ENCODE measurements at regions not wholly inside any gene's neighbourhood (a gene's known extent, or its start where the extent isn't known, plus 50 kb on each side); places are given as distances from the start of the nearest gene placed in this dataset.

GRCh38 chr15:62770752-62771151 is 271.8 kb upstream of the TPM1 start:
- DNase-seq (ENCODE audit: low read depth in 2 of 2) = no peak

DNA sequence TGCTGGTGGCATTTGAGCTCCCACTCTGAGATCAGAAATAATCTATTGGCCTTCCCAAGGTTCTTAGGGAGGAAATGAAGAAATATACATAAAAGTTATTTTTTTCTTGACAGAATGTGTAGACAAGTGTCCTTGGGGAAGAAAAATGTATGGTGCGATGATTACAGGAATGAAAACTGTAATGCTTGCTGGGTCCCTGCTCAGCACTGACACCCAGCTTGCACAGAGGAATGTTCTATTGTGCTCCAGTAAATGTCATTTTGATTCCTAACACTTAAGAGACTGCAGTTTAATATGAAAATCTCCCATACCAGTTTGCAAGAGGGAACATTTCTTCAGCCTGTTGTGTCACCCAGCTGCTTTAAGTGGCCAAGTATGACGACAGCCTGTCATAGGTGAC is 271.3 kb upstream of the TPM1 start:
- DNase-seq (ENCODE audit: low read depth in 2 of 2) = no peak

GRCh38 chr15:62773369-62774165 is 269.0 kb upstream of the TPM1 start:
- DNase-seq (ENCODE audit: low read depth in 2 of 2) = no peak

DNA sequence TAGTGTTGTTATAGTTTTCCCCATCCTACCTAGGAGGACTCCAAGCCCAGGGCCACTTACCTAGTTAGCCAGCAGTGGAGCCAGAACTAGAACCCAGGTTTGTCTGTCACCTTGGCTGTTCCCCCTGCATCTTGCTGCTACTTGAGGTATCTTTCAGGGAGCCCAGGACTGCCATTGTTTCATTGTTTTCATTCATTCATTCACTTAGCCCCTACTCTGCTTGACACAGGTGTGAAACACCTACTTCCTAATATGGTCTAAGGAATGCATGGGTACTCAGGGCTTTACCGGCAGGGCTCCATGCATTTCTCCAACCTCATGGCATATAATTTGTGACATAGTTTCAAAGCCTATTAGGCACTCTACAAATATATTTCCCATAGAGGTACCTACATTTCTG is 266.6 kb upstream of the TPM1 start:
- DNase-seq (ENCODE audit: low read depth in 2 of 2) = no peak

GRCh38 chr15:62777671-62778070 is 264.9 kb upstream of the TPM1 start:
- no peak for DNase-seq (ENCODE audit: low read depth in 2 of 2)

DNA sequence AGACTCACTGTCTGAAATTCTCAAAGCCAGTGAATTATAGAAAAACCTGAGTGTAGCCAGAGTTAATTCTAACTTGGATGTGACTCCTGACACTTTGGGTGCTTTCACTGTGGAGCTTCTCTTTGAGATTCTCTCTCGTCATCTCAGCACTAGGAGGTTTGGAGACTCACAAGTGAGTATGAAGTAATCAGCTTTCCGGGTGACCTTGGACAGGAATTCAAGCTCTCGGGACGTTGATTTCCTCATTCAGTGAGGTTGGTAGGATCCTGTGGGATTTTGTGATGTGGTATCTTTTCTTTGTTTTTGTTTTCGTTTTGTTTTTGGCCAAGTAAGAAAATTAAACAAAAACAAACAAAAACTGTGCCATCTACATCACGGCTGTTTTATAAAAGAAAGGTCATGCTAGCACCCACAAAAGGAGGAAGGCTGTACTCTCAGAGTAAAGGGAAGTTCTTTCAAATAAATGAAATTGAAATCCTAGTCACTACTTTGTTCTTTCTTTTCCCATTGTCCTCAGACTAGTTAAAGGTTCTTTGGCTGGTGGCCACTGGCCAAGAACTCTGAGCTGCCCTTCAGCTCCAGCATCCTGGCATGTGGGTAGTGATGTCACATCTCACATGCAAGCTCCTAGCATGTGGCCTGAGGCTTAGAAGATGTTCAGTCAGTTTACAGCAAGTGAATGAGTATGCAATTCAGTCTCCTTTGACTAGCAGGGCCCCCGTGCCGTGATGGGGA is 263.3 kb upstream of the TPM1 start:
- no peak for DNase-seq (ENCODE audit: low read depth in 2 of 2)

DNA sequence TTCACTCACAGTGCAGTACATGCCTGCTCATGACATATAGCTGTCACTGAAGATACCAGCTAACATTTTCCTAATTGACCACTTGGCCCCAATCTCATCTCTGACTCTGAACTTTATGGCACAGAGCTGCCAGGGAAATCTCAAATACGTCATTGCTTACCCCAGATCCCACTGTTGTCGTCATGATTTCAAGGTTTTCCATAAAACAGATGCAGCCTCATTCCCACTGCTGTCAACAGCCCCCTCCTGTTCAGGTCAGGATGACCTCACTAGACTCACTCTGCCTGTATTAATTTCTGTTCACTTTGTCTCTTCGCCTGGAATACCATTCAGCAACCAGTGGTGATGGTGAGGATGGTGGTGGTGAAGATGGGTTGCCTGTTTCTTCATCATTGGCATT is 262.6 kb upstream of the TPM1 start:
- no peak for DNase-seq (ENCODE audit: low read depth in 2 of 2)

DNA sequence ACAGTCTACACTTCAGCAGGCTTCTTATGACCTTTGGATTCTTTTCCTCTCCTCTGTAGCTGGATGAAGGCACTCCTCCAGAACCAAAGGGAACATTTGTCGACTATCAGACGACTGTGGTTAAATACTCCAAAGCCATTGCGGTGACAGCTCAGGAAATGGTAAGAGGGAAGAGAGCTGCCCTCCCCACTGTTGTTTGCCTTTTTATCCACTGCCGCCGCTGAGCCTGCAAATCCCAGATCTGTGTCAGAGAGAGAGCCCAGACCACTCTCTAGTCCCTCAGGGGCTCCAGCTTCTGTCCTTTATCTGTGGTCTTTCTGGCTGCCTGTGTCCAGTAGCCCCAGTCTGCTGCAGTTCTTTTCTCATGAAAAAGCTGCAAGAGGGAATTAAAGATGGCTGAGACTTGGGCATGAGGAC is 261.5 kb upstream of the TPM1 start:
- no peak for DNase-seq (ENCODE audit: low read depth in 2 of 2)

- no peak for DNase-seq (ENCODE audit: low read depth in 2 of 2)
These were observed 260.3 kb upstream of the TPM1 start for GRCh38 chr15:62782071-62782841.

DNA sequence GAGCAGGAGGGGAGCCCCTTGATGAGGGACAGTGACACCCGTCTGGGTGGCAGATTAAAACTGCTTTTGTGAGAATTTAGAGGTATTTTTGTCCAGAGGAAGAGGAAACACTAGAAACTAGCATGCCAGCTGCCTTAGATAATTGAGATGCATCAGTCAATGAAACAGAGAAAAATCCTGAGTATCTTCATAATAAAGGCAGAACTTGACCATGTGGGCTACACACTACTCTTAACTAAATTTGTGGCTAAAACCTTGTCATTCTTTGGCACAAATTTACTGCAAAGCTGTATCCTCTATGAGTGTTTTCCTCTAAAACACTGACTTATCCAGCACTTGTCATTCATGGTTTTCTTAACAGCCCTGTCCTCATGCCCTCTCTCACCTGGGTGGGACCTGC is 259.7 kb upstream of the TPM1 start:
- DNase-seq (ENCODE audit: low read depth in 2 of 2) = no peak

DNA sequence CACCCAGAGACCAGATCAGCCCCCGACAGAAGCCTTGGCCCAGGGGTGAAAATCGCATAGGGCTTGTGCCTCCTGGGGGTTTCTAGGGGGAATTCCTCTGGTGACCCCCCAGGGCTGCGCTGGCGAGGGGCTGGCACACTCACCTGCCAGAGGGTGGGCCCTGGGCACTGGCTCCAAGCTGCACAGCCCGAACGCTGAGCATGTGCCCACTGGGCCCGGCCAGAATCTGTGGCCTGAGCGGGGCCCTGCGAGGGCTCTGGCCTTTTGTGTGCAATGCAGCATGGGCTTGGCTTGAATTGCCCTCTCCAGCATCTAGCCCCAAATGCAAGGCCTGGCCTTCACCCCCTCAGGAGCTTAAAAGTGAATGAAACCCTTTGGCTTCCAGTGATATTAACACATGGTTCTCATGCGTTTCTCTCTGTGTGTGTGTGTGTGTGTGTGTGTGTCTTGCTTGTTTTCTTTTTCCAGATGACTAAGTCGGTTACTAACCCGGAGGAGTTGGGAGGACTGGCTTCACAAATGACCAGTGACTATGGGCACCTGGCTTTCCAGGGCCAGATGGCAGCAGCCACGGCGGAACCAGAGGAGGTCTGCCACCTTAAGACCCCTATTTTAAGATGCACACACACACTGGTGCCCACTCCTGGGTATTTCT is 259.1 kb upstream of the TPM1 start:
- DNase-seq (ENCODE audit: low read depth in 2 of 2) = no peak

DNA sequence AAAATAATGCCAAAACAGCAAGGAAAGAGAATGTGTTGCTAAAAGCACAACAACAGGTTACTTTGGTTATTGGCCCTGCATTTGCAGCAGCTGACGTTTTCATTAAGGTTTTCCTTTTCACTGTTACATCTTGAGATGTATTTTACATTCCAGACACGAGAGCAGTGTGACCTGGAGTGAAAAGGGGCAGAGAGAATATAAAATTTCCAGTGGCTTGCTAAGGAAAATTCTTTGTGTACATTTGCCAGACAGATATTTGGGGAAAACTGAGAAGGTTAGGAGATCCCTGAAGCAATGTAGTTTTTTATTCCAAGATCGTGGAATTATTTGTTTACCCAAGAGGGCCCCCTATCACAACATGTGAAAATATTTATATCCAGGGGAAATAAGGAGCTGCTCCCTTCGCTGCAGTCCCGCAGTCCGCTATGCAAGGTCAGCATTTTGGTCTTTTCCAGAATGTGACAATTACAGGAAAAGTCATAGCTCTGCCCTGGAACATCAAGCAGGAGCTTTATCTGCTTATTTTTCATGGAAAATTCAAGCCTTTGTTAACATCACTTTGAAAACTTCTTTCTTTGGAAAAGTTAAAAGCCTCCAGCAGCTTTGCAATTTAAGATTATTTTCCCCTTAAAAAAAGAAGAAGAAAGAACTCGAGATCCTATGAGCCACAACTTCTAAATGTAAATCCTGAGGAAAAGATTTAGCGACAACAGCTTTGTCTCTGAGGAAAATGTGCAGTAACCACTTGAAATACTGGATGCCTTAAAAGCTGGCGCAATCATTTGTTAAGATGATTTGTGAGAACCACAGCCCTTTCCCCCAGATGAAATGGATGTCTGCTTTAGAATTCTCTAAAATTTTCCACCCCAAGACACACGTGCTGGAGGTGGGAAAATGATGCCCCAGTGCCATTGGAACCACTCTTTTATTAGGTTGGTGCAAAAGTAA is 256.4 kb upstream of the TPM1 start:
- no peak for DNase-seq (ENCODE audit: low read depth in 2 of 2)

DNA sequence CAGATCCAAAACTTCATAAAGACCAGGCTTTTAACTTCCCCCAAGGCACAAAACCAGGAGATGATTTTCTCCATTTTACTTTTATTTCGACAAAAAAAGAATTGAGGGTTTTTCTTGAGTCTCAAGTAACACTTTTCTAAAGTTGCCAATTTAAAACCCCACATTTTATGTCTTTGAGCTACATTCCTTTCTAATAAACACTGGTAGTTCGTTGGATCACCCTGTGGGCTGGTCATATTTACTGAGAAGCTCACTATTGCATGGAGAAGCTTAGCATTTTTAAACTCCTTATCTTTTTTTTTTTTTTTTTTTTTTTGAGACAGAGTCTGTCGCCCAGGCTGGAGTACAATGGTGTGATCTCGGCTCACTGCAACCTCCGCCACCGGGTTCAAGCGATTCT is 255.1 kb upstream of the TPM1 start:
- DNase-seq (ENCODE audit: low read depth in 2 of 2) = no peak

GRCh38 chr15:62788224-62788623 is 254.3 kb upstream of the TPM1 start:
- no peak for DNase-seq (ENCODE audit: low read depth in 2 of 2)

DNA sequence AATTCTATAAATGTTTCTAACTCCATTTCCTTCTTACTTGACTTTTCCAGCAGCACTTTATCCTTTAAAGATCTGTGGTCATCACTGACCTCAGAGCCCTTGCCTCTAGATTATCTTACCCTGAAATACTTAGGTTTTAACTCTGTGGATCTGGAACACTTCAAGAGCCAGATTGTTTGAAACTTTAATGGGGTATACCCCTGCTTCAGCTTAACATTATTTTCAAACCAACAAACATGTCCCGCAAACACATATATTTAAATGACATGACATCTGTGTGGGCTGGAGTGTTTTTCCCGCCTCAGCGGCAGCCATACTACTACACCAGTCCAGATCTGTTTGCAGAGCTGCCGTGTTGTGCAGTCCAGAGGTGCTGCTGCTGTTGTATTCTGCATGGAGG is 252.0 kb upstream of the TPM1 start:
- no peak for DNase-seq (ENCODE audit: low read depth in 2 of 2)

DNA sequence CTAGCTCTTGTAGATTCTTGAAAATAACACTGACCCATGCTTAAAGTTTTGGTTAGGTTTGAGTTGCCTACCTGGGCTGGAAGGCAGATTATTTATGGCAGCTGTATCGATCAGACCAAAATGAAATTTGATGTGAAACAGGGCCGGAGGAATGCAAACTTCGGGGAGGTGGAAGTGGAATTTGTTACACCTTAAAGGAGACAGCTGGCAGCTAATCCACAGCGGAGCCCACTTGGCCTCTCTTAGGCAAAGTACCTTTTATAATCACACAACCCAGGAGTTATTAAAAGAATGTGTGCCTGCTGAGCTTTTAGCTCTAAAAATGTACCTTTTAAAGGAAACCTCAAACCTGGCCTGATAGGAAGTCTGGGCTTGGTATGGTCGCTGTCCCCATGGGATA is 250.9 kb upstream of the TPM1 start:
- no peak for DNase-seq (ENCODE audit: low read depth in 2 of 2)

DNA sequence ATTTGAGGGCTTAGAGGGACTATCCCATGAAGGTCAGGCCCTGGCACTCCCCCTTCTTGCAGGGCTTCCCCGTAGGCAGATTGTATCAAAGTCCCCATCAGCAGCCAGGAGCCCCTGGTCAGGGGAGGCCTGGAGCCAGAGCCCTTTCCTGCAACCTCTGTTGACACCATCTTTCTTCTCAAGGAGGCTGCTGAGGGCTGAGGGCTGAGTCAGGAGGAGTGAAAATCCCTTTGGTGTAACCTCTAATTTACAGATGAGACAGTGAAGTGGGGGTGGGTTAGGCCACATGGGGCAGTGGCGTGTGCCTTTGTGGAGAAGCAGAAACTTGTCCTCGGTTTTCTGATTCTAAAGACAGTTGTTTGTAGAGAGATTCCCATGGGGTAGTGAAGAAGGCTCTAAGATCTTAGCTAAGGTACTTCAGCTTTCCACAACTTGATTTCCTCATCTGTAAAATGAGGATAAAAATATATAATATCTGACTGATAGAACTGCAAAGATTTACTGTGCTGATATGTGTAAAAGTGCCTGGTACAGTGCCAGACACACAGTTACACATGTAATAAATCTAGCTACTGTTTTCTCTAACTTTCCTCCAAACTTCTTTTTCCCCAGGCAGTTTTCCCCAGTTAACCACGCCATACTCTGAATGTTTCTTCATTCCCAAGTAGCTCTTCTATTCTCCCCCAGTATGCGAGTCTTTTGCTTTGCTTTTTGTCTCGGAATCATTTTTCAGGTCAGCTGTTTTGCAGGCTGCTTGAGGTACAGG is 249.4 kb upstream of the TPM1 start:
- DNase-seq (ENCODE audit: low read depth in 2 of 2) = no peak

DNA sequence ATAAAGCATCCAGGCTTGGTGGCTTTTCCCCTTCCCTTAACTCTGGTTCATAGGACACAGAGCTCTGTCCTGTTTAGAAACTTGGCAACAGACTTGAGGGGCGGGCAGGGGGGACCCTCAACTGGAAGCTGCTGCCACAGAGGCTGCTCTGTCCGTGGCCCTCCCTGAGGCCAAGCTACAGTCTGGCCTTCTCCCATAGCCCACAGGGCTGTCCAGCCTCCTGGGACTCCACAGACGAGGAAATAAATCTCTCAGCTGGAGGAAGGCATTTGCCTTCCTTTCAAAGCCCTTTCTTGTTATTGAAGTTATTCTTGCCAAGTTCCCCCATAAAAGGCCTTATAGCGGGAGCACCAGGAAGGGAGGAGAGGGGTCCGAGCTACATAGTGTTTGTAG is 248.8 kb upstream of the TPM1 start:
- no peak for DNase-seq (ENCODE audit: low read depth in 2 of 2)

- no peak for DNase-seq (ENCODE audit: low read depth in 2 of 2)
These were observed 247.4 kb upstream of the TPM1 start for GRCh38 chr15:62795171-62795570.
